Skin epidermis (tissue), 12 donors: ENCODE measurements at regions not wholly inside any gene's neighbourhood (a gene's known extent, or its start where the extent isn't known, plus 50 kb on each side); places are given as distances from the start of the nearest gene placed in this dataset.

Experiments used
- H3K27ac ChIP-seq, 21 experiments: fragments of 200-600 bp; sonication (generic) in 11 of 21; one replicate each; pipeline ENCODE4 v1.5.0; 2020; ENCODE audit warnings: mild to moderate bottlenecking in 3 of 21, inconsistent platforms in 2 of 21, moderate library complexity in 2 of 21
- H3K4me3 ChIP-seq, 7 experiments: fragments of 200-600 bp; sonication (generic) in 2 of 7; one replicate each; pipeline ENCODE4 v1.5.0; 2020; ENCODE audit warnings: inconsistent platforms in 2 of 7, mild to moderate bottlenecking in 2 of 7, moderate library complexity in 1 of 7

GRCh38 chr6:23311211-23311610, 741.8 kb downstream of the HDGFL1 start:
- H3K4me3 ChIP-seq: no peak overlapping the region
- H3K27ac ChIP-seq: no peak overlapping the region

DNA sequence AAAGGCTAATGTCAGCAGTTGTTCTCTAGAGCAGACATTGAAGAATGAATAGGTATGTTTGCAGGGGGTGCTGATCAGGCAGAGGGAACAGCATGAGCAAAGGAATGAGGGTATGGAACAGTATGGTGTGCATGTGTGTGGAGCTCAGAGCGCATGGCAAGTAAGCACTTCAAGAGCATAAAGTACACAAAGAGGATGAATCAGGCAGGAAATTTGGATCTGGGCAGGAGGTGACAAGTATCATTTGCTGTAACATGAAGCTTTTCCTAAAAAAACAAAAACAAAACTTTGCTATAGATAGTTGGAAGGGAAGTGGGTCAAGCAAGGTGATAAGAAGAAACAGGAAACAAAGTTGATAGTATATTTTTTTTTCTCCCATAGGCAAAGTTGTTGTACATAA, 746.8 kb downstream of the HDGFL1 start:
- Histone ChIP-seq H3K27ac (no peak overlapping the region), H3K4me3 (no peak overlapping the region)

- Histone ChIP-seq H3K27ac (no peak overlapping the region), H3K4me3 (no peak overlapping the region)
These were observed 747.6 kb downstream of the HDGFL1 start for GRCh38 chr6:23316931-23317330.

- Histone ChIP-seq H3K4me3 (no peak overlapping the region), H3K27ac (no peak overlapping the region)
These were observed 750.2 kb downstream of the HDGFL1 start for GRCh38 chr6:23319582-23319981.

GRCh38 chr6:23320471-23321015, 751.2 kb downstream of the HDGFL1 start:
- H3K27ac ChIP-seq: no peak overlapping the region
- H3K4me3 ChIP-seq: no peak overlapping the region

DNA sequence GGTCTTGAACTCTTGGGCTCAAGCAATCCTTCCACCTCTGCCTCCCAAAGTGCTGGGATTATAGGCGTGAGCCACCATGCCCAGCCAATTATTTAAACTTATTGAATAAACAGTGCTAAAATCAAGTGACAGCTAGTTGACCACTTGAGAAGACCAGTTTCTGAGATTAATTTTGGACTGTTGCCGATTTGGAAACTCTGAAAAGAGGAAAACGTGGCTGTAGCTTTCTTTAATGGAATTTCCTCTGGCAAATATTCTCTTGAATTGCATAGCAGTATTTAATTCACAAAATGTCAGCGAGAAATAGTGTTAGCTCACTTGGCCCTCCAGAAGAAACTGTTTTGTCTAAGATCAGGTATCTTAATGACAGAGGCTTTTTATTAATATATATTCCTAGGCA, 754.5 kb downstream of the HDGFL1 start:
- H3K27ac ChIP-seq: no peak overlapping the region

GRCh38 chr6:23325065-23325464, 755.7 kb downstream of the HDGFL1 start:
- Histone ChIP-seq H3K4me3 (no peak overlapping the region), H3K27ac (no peak overlapping the region)

More for the DNA sequence above, 754.5 kb downstream of the HDGFL1 start:
- no peak overlapping the region for H3K4me3 ChIP-seq

- H3K4me3 ChIP-seq: no peak overlapping the region
- H3K27ac ChIP-seq: no peak overlapping the region
These were observed 758.3 kb downstream of the HDGFL1 start for GRCh38 chr6:23327621-23328020.

- Histone ChIP-seq H3K27ac (no peak overlapping the region), H3K4me3 (no peak overlapping the region)
These were observed 759.7 kb downstream of the HDGFL1 start for GRCh38 chr6:23329086-23329485.

- no peak overlapping the region for H3K27ac ChIP-seq
These were observed 761.3 kb downstream of the HDGFL1 start for GRCh38 chr6:23330632-23331031.

DNA sequence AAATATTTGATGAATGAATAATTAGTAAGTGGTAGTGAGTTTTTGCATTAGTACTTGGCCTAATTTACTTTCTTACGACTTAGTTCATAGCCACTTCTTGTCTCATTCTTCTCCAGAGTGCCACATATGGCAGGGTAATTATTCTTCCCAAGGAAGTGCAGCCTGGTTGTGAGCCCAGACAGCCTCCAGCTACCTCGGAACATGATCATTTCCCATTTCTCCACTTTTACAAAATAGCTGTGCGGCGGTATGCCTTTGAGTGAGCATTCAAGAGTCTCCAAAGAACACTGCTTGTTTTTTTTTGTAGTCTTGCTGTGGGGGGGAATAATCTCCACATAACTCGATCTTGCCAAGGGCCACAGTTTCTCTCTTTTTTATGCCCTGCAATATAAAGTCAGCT, 765.0 kb downstream of the HDGFL1 start:
- H3K27ac ChIP-seq: no peak overlapping the region
- no peak overlapping the region for H3K4me3 ChIP-seq

More at GRCh38 chr6:23330632-23331031, 761.3 kb downstream of the HDGFL1 start:
- no peak overlapping the region for H3K4me3 ChIP-seq

DNA sequence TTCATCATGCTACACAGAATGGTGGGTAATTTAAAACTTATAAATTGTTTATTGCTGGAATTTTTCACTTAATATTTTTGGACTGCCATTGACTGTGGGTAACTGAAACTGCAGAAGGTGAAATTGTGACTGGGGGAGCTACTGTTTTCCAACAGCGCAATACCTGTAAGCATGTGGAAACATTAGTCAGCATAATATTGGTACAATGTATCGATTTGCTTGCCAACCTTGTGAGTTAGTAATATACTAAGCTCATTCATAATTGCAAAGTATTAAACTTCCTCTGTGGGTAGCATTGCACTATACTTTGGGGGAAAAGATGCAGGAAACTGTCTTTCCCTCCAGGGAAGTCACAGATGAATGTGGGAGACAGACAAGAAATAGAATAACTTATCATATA, 766.5 kb downstream of the HDGFL1 start:
- no peak overlapping the region for H3K27ac ChIP-seq

DNA sequence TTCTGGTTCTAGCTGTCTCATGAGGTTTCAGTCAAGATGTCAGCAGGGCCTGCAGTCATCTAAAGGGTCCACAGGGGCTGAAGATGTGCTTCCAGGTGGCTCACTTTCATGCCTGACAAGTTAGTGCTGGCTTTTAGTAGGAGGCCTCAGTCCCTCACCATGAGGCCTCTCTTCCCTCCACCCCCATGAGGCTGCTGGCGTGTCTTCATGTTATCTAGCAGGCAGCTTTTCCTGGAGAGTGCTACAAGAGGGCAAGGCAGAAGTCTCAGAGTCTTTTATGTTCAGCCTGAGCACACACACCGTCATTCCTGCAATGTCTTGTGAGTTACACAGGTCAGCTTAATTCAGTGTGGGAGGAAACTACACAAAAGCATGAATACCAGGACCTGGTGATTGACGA, 769.9 kb downstream of the HDGFL1 start:
- H3K27ac ChIP-seq: no peak overlapping the region
- H3K4me3 ChIP-seq: no peak overlapping the region

More for the DNA sequence above, 766.5 kb downstream of the HDGFL1 start:
- H3K4me3 ChIP-seq: no peak overlapping the region

GRCh38 chr6:23340271-23340670, 770.9 kb downstream of the HDGFL1 start:
- no peak overlapping the region for H3K27ac ChIP-seq
- H3K4me3 ChIP-seq: no peak overlapping the region

GRCh38 chr6:23343610-23344306, 774.4 kb downstream of the HDGFL1 start:
- no peak overlapping the region for H3K4me3 ChIP-seq
- no peak overlapping the region for H3K27ac ChIP-seq

DNA sequence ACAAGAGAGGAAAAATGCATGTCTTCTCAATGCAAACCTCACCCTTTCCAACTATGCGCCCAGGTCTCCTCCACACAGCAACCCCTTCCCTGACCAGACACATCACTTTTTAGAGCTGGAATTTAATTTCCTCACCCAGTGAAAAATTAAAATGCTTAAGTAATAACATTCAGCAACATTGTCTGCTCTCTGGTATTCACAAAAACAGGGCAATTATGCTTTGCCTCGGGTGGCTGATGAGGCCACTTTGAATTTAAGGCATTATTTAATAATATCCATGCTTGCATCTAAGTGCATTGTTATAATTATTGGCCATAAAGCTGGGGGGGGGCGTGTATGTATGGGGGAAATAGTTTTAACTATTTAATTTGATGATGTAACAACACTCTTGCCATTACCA, 777.8 kb upstream of the NRSN1 start:
- Histone ChIP-seq H3K27ac (no peak overlapping the region), H3K4me3 (no peak overlapping the region)

- no peak overlapping the region for H3K4me3 ChIP-seq
These were observed 776.4 kb upstream of the NRSN1 start for GRCh38 chr6:23349521-23350147.

DNA sequence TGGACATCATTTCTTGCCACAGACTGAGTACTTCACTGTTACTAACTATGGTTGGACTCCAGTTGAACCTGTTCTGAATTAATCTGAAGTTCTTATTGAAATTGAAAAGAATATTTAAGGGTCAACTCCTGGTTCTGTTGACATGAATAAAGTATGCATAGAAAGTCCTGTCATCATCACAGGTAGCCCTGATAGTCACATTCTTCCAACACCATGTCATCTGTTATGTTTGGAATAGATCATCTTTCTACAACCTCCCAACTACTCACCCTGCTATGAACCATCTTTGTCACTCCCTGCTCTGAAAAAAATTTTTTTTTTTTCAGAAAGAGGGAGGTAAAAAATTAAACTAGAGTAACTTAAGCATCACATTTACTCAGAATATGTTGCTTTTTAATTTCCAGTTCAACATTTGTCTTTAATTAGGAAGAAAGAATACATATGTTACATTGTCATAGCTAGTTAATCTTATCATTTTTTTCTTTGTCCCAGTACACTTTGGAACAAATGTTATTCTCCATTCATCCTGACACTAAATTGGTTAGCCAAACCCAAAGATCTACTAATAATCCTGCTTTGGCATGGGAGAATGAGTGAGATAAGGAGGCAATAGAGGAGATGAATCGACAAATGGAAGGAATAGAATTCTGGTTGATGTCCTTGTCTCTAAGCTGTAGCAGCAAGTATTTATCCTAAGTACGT, 775.1 kb upstream of the NRSN1 start:
- Histone ChIP-seq H3K4me3 (no peak overlapping the region), H3K27ac (no peak overlapping the region)

More at GRCh38 chr6:23349521-23350147, 776.4 kb upstream of the NRSN1 start:
- H3K27ac ChIP-seq: no peak overlapping the region

GRCh38 chr6:23354004-23354403, 772.0 kb upstream of the NRSN1 start:
- H3K4me3 ChIP-seq: no peak overlapping the region
- H3K27ac ChIP-seq: no peak overlapping the region

DNA sequence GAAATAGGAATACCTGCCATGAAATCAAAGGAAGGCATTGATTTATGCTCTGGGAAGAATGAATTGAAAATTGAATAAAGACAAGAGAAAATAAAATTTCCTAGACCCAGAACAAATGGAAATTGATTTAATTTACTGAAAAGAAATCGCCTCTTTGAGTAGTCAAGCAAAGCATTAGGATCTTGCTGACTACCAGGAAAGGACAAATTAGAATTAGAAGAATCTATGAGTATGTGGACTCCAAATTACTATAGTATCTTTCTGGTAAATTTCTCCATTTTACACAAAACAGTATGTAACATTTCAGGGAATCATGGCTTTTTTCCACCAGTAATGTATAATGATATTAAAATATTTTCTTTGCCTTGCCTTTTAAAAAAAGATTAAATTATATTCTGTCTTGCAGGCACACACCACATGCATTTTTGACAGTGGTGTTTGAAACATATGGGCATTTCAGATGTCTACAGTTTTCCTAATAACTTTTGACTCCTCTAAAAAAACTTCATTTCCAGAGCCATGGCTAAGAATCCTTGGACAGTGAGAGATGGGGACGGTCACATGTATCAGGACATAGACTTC, 768.7 kb upstream of the NRSN1 start:
- Histone ChIP-seq H3K27ac (no peak overlapping the region), H3K4me3 (no peak overlapping the region)
